H1 (cell line): ENCODE measurements at regions not wholly inside any gene's neighbourhood (a gene's known extent, or its start where the extent isn't known, plus 50 kb on each side); places are given as distances from the start of the nearest gene placed in this dataset.

Source experiments
- CTCF ChIP-seq, 3 experiments: IDR thresholded peaks; 1 replicate in 2 of 3; 2 replicates in 1 of 3; pipeline versions ENCODE4 v1.5.1 to v1.6.1; 2011; ENCODE audit warnings: low read length in 3 of 3, mild to moderate bottlenecking in 3 of 3, inconsistent platforms in 2 of 3, low read depth in 1 of 3, moderate library complexity in 1 of 3; ENCODE audit not compliant: insufficient read depth in 1 of 3; ENCODE audit errors: control extremely low read depth in 1 of 3
- EP300 ChIP-seq, 2 experiments: IDR thresholded peaks; 1 replicate in 1 of 2; 2 replicates in 1 of 2; pipeline ENCODE4 v1.6.1; 2011 to 2012; ENCODE audit warnings: low read depth in 2 of 2, low read length in 2 of 2, mild to moderate bottlenecking in 2 of 2, borderline replicate concordance in 1 of 2, inconsistent platforms in 1 of 2, moderate library complexity in 1 of 2
- GABPA ChIP-seq: IDR thresholded peaks from 2 replicates; pipeline ENCODE4 v1.6.1; 2011; ENCODE audit warnings: mild to moderate bottlenecking, low read length, moderate library complexity, borderline replicate concordance; ENCODE audit not compliant: insufficient read depth
- NRF1 ChIP-seq: IDR thresholded peaks from 2 replicates; pipeline ENCODE4 v1.6.1; 2011; ENCODE audit warnings: mild to moderate bottlenecking, low read depth, low read length, improper control_type of control experiment
- PHF8 ChIP-seq: fragments of 200-600 bp; sonication (generic); conservative IDR thresholded peaks from 2 replicates; pipeline ENCODE4 v1.7.1; 2012; ENCODE audit warnings: low read depth, mild to moderate bottlenecking, inconsistent platforms, low read length, moderate library complexity
- POLR2A ChIP-seq, 2 experiments: IDR thresholded peaks; 1 replicate in 1 of 2; 2 replicates in 1 of 2; pipeline ENCODE4 v1.6.1; 2011; ENCODE audit warnings: low read depth in 2 of 2, low read length in 2 of 2, mild to moderate bottlenecking in 2 of 2; ENCODE audit errors: control extremely low read depth in 1 of 2
- RFX5 ChIP-seq: IDR thresholded peaks from 2 replicates; pipeline ENCODE4 v1.6.1; 2011; ENCODE audit warnings: low read depth, low read length, improper control_type of control experiment, borderline replicate concordance
- RXRA ChIP-seq: IDR thresholded peaks from 2 replicates; pipeline ENCODE4 v1.6.1; 2011; ENCODE audit warnings: low read depth, mild to moderate bottlenecking, low read length, moderate library complexity; ENCODE audit not compliant: insufficient read depth
- SIN3A ChIP-seq, 2 experiments: IDR thresholded peaks in 1 of 2; conservative IDR thresholded peaks in 1 of 2; 2 replicates each; pipeline ENCODE4 v1.6.1; 2011 to 2012; ENCODE audit warnings: low read length in 2 of 2, improper control_type of control experiment in 1 of 2, low read depth in 1 of 2, mild to moderate bottlenecking in 1 of 2
- TBP ChIP-seq: IDR thresholded peaks from 2 replicates; pipeline ENCODE4 v1.6.1; 2011; ENCODE audit warnings: low read depth, low read length, improper control_type of control experiment
- USF2 ChIP-seq: IDR thresholded peaks from 2 replicates; pipeline ENCODE4 v1.6.1; 2011; ENCODE audit warnings: low read length, improper control_type of control experiment
- YY1 ChIP-seq: IDR thresholded peaks from 2 replicates; pipeline ENCODE4 v1.6.1; 2011; ENCODE audit warnings: low read depth, mild to moderate bottlenecking, low read length

- TF ChIP-seq POLR2A (IDR thresholded peaks at IDR 0.05; ENCODE audit: control extremely low read depth in 1 of 2, low read depth in 2 of 2, low read length in 2 of 2) (no peak), RFX5 (no peak), CTCF (IDR thresholded peaks at IDR 0.05; ENCODE audit: control extremely low read depth in 1 of 3, insufficient read depth in 1 of 3, low read depth in 1 of 3, low read length in 3 of 3) (no peak), EP300 (IDR thresholded peaks at IDR 0.05; ENCODE audit: borderline replicate concordance in 1 of 2, low read depth in 2 of 2, low read length in 2 of 2) (no peak), USF2 (no peak), NRF1 (no peak), SIN3A (conservative IDR thresholded peaks at IDR 0.05 in 1 of 2, IDR thresholded peaks at IDR 0.05 in 1 of 2; ENCODE audit: low read depth in 1 of 2, low read length in 2 of 2) (no peak), GABPA (no peak), PHF8 (no peak), RXRA (no peak), YY1 (no peak), TBP (no peak)
Observed at GRCh38 chr11:42589286-42589685, 722.5 kb upstream of the API5 start.
